ENCODE measurements at regions not wholly inside any gene's neighbourhood (a gene's known extent, or its start where the extent isn't known, plus 50 kb on each side); places are given as distances from the start of the nearest gene placed in this dataset.
"Not testable (repeated sequence)": the region's sequence is repeated elsewhere in the genome, so short reads cannot be mapped to it uniquely, and the experiment has no call there.

DNA sequence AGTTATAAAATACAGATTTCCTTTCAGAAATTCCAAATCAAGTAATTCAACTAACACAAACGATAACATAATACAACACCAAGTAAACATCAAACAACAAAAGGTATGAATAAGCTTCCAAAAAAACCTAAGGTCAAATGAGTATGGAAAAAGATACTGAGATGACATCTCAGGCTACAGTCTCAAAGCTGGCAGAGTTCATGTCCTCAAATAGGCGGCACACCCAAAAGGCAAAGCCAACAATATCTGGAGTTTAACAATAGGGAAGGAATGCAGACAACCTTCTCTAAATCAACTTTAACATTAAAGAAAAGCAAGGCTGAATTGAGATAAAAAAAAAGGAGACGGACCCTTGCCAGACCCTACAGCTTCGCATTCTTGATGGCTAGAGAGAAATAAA lies 346.6 kb downstream of the RSL24D1 start:
- no peak for DNase-seq (ENCODE audit: extremely low read depth in 1 of 2, low read depth in 1 of 2)

DNA sequence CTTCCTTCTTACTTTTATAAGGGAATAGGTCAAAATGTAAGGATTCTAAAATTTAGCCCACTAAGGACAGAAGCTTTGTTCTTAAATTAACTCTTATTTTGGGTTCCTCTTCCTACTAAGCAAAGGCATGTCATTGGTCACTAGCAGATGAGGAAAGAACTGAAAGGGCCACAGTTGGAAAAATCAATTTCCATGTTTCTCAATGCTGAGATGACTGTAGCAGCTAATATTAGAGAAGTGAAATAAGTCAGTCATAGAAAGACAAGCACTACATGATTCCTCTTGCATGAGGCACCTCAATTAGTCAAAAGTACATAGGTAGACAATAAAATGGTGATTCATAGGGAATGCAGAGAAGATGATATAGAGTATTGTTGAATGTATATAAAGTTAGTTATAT lies 353.7 kb downstream of the RSL24D1 start:
- no peak for DNase-seq (ENCODE audit: extremely low read depth in 1 of 2, low read depth in 1 of 2)

DNA sequence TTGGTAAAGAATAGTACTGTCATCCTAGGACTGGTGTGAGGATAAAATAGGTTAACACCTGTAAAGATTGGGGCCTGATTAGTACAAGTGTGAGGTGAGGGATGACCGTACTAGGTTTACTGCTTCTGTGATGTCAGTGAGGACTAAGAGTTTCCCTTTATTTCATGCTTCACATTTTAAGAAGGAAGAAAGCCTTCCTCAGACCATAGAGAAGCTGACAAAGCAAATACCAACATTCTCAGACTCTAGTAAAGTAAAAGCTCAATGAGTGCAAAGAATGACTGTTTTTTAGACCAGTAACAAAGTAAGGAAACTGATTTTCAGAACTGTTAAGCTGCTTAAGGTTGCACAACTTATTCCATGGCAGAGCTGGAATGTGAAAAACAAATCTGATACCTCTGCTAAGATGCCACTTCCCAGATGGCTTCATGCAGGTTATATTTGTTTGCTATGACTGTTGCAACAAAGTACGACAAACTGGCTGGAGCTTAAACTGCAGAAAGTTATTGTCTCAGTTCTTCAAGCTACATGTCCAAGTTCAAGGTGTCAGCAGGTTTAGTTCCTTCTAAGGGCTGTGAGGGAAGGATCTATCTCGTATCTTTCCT lies 354.9 kb downstream of the RSL24D1 start:
- no peak for DNase-seq (ENCODE audit: extremely low read depth in 1 of 2, low read depth in 1 of 2)

DNA sequence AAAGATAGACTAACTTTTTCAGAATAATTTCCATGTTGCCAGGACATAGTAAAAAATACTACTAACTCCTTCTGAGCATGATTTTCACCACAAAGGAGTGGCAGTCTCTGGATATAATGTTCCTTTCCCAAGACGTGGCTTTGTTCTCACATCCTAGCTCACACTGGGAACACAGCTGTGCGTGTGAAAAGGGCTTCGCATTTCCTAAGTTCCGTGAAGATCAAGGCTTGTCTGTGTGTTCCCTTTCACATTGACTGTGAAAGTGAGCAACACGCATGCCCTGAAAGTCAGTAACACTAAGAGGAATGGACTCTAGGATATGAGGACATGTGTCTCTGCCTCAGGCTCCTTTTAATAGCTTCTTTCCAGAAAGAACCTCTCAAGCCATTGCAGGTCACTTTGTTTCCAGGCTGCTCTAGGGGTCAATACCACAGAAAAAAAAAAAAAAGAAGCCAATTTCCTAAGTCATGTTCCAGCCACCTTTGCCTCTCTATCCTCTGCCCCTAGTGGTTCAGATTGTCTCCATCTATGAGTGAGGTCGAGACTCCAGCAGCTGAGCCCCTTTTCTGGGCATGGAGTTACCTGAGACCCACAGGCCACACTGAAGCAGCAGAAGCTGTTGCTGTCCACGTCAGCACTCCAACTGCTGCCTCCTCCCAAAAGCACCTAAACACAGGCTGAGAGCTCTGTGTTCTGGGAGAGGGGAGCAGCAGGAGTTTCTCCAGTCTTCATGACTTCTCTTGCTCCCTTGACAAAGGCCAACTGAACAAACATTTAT lies 355.9 kb downstream of the RSL24D1 start:
- no peak for DNase-seq (ENCODE audit: extremely low read depth in 1 of 2, low read depth in 1 of 2)

DNA sequence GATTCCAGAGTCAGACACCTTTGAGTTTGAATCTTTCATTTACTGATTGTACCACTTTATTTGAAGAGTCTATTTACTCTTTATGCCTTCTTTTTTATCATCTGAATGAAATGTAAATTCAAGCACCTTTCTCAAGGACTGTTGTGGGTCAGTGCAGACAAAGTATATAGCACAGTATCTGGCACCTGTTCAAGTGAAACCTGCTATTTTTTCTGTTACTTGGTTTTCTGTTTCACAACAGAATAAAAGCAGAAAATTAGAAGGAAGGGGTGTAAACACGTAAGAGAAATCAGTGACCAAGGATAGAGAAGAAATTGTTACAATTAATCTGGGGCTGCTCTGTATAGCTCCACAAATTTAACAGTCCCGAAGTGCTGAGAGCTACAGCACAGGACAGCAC lies 357.4 kb downstream of the RSL24D1 start:
- no peak for DNase-seq (ENCODE audit: extremely low read depth in 1 of 2, low read depth in 1 of 2)

DNA sequence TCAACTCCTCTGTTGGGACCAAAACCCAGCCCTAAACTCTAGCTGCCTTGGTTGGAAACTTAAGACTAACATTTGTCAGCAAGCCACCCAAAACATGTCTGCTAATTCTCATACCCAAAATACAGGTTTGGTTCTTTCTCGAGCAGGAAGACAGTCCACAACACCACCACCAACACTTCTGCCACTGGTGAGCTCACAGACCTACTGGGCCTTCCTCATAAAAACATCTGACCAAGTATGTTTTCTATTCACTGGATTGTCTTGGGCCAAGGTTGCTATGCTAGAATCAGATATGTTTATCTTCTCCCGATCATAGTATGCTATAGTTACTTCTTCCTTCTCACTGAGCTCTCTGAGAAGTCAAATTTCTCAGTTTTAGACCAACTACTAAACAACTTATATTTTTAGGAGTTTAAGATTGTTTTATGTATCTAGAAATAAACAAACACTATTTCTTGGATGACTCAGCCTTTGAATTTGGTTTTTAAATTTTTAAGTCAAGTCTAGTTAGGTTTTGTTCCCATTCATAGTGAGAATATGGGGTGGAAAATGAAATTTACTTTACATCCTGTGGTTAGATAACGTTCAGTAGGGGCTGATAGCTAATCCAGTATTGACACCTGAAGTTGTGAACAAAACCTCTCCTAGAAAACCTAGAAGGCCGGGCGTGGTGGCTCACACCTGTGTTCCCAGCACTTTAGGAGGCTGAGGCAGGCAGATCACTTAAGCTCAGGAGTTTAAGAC lies 360.5 kb downstream of the RSL24D1 start:
- DNase-seq (ENCODE audit: extremely low read depth in 1 of 2, low read depth in 1 of 2) = no peak

DNA sequence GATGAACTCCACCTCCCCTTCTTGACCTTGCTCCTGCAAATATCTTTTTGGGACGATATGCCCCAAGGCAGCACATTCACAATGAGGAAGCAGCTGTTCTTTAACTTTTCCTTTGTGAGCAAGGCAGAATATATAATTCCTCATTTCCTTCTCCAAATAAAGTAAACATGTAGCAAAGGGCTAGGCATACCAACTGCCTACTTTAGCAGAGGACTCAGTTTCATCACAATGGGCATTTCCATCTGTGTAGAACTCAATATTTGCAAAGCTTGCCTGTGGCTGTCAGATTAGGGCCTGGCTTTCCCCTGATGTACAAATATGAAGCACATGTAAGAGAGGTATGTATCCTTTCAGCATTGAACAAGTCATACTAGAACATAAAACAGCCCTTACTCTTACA lies 366.9 kb downstream of the RSL24D1 start:
- DNase-seq (ENCODE audit: extremely low read depth in 1 of 2, low read depth in 1 of 2) = no peak

DNA sequence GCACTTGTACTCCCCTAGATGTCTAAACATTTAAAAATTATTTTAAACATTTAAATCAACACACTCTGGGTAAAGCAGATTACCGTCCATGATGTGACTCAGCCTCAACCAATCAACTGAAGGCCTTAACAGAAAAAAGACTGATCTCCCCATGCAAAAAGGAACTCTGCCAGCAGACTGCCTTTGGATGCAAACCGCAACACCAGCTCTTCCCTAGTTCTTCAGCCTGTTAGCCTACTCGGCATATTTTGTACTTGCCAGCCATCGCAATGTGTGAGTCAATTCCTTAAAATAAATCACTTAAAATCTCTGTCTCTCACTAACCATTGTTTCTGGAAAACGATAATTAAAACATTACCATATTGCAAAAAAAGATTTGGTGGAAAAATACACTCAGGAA lies 375.9 kb downstream of the RSL24D1 start:
- no peak for DNase-seq (ENCODE audit: extremely low read depth in 1 of 2, low read depth in 1 of 2)

DNA sequence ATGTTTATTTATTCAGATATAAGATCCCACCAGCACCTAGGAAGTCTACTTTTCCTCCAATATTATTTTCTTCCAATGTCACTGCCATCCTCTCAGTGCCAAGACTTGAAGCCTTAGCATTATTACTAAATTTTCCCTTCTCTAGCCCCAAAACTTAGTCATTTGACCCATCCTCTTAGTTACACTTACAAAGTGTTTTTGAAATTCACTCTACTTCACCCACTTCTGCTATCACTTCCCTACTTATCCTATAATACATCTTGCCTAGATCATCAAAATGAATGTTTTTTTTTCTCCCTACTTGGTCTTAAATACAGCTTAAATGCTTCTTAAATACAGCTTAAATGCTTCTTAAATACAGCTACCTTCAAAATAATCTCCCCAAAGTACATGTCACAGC lies 376.6 kb downstream of the RSL24D1 start:
- DNase-seq (ENCODE audit: extremely low read depth in 1 of 2, low read depth in 1 of 2) = no peak

DNA sequence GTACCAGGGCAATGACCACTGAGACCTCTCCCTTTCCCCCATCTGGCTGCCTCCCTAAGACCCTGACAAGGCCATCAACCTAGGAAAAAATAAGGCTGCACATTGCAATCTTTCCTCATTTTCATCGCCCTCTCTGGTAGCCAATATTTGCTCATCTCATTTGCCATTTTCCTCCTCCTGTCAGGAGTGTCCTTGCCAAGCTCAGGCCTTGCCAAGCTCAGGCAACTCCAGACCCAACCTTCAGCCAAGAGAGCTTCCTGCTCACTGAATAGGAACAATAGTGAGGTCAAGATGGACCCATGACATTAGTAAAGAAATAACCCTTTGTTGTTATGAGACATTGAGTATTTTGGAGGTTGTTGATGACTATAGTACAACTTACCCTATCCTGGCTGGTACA lies 380.3 kb downstream of the RSL24D1 start:
- no peak for DNase-seq (ENCODE audit: extremely low read depth in 1 of 2, low read depth in 1 of 2)

DNA sequence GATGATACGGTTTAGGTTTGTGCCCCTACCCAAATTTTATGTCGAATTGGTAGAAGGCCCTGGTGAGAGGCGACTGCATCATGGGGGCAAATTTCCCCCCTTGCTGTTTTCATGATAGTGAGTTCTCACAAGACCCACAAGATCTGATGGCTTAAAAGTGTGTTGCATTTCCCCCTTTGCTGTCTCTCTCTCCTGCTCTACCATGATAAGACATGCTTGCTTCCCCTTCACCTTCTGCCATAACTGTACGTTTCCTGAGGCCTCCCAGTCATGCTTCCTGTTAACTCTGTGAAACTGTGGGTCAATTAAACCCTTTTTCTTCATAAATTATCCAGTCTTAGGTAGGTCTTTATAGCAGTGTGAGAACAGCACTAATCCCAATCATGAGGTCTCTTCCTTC lies 381.2 kb downstream of the RSL24D1 start:
- no peak for DNase-seq (ENCODE audit: extremely low read depth in 1 of 2, low read depth in 1 of 2)

DNA sequence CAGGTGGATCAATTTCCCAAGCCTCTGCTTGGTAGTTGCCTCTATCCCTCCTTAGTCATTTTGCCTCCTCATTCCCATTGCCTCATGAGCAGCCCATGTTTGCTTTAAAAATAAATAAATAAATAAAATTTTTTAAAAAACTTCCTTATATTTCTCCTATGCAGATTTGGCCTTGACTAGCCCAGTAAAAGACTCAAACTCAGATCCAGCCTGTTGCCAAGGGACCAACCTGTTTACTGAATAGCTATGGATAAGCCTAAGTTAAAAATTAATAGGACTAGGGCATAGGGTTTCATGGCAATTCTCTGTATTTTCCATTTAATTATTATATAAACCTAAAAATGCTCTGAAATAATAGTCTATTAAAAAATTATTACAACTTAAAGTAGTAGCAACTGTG lies 384.4 kb downstream of the RSL24D1 start:
- no peak for DNase-seq (ENCODE audit: extremely low read depth in 1 of 2, low read depth in 1 of 2)

DNA sequence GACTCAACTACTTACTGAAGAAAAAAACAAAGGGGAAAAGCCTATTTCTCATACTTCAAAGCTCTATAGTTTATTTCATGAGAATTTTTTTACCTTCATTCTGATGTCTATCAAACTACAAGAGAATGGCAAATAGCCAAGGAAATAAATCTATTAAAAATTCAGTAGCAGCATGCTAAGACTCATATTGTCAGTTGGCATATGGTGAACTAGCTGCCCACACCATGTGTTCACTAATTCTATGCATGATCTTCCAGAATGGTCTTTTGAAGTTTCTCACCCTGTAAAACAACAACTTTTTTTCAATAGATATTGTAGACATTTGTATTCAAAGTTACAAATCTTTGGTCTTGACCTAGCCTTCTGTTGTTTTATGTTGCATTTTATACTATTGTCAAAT lies 386.2 kb downstream of the RSL24D1 start:
- DNase-seq (ENCODE audit: extremely low read depth in 1 of 2, low read depth in 1 of 2) = no peak

DNA sequence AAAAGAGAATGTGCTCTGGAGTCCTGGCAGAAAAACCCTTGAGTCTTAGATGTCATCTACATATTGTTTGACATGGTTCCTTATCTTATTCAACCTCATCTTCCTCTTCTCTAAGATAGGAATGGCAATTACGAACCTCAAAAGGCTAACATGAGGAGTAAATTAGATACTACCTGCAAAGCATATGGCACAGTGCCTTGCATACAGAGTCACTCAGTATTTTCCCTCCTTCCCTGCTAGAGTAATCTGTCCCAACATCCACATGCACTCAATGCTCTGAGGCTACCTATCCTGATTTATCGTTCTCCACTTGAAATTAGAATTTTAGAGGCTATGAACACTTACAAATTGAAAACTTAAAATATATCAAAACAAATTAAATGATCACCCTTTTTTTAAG lies 386.7 kb downstream of the RSL24D1 start:
- DNase-seq (ENCODE audit: extremely low read depth in 1 of 2, low read depth in 1 of 2) = no peak

DNA sequence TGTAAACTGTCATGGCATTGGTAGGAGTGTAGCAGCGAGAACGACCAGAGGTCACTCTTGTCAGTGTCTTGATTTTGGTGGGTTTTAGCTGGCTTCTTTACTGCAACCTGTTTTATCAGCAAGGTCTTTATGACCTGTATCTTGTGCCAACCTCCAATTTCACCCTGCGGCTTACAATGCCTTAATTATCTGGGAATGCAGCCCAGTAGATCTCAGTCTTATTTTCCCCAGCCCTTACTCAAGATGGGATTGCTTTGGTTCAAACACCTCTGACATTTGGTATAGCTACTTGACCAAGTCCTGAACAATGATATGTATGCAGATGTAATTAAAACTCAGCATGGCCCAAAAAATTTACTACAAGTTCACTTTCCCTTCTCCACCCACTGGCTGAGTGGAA lies 388.4 kb downstream of the RSL24D1 start:
- no peak for DNase-seq (ENCODE audit: extremely low read depth in 1 of 2, low read depth in 1 of 2)

DNA sequence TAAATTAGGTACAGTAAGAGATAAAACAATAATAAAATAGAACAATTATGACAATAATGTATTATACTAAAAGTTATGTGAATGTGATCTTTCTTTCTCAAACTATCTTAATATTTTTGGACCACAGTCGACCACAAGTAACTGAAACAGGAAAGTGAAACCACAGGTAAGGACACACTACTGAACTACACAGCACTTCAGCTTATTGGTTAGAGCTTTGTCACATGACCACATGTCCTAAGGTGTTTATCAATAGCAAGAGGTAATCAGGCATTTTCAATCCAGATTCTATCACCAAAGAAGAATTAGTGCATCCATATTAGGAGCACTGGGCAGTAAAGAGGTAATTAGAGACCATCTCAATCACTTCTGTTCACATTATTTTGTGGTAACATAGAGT lies 392.8 kb downstream of the RSL24D1 start:
- no peak for DNase-seq (ENCODE audit: extremely low read depth in 1 of 2, low read depth in 1 of 2)

DNA sequence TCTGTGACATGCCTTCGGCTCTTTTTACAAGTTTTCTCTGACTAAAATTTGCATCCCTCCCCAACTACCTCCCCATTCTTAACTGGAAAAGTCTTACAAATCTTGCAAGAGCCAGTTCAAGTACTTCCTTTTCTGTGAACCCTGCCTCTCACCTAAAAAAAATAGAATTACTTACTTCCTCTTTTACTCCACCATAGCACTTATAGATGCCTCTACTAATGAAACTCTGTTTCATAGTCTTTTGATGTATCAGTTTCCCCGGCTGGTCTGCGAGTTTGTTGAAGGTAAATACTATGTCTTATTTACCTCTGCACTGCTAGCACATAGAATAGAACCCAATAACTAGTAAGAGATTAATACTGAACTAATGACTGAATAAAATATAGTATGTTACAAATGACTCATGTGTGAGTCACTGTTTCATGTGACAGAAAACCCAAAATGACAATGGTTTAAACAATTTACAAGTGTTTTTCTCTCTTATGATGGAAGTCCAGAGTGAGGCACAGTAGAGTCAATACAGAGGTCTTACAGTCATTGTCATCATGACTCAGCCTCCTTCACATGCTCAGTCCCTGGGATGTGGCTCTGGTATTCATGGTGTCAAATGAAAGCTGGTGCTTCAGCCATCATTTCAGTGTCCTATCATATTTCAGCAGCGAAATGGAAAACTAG lies 393.5 kb downstream of the RSL24D1 start:
- no peak for DNase-seq (ENCODE audit: extremely low read depth in 1 of 2, low read depth in 1 of 2)

DNA sequence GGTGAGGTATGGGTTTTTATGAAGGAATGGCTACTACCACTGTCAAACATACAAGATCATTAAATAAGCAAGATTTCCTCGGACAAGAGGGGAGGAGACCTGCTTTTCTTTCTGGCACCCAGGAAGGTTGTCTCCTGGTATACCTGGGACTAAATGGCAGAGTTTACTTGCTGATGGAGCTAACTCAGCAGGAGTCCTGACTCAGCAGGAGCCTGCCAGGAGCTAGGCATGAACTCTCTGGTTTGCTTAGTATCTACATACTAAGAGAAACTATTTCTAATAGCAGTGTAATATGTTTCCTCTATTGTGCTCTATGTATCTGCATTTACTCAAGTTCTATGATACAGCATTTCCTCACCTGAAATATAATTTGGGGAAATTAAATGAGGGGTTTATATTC lies 404.2 kb downstream of the RSL24D1 start:
- no peak for DNase-seq (ENCODE audit: extremely low read depth in 1 of 2, low read depth in 1 of 2)

DNA sequence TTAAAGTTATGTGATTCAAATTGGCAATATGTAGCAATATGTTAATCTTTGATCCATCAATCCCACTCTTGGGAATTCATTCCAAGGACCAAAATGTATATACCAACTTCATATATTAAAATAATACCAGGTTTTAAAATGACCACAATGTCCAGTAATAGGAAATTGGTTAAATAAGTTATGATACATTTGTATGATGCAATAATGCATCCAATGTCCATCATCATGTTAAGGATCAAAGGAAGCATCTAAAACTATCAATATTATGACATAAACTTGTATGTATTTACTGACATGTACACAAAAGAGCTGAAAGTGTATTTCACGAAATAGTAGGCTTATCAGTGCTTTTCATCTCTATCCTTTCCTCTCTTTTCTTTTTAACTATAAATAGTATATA lies 406.0 kb downstream of the RSL24D1 start:
- DNase-seq (ENCODE audit: extremely low read depth in 1 of 2, low read depth in 1 of 2) = no peak

DNA sequence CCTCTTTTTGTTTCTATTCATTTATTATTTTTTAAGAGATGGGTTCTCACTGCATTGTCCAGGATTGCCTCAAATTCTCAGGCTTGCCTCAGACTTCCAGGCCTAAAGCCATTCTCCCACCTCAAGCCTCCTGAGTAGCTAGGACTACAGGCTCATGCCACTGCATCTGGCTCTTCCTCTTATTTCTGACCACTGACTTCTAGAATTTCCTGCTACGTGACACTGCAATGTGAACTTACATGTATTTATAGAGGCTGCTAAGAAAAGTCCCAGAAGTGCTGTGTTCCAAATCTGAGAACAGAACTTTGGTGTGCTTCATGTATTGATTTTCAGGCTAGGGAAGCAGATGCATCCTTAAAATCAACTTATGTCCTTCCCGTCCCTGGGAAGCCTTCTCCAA lies 407.4 kb downstream of the RSL24D1 start:
- no peak for DNase-seq (ENCODE audit: extremely low read depth in 1 of 2, low read depth in 1 of 2)

DNA sequence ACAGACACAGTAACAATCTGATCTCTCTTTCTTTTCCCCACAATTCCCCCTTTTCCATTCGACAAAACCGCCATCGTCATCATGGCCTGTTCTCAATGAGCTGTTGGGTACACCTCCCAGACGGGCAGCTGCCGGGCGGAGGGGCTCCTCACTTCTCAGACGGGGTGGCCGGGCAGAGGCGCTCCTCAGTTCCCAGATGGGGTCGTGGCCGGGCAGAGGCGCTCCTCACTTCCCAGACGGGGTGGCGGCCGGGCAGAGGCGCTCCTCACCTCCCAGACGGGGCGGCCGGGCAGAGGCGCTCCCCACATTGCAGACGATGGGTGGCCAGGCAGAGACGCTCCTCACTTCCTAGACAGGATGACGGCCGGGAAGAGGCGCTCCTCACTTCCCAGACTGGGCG lies 415.5 kb downstream of the RSL24D1 start:
- DNase-seq (ENCODE audit: extremely low read depth in 1 of 2, low read depth in 1 of 2) = not testable (repeated sequence)

DNA sequence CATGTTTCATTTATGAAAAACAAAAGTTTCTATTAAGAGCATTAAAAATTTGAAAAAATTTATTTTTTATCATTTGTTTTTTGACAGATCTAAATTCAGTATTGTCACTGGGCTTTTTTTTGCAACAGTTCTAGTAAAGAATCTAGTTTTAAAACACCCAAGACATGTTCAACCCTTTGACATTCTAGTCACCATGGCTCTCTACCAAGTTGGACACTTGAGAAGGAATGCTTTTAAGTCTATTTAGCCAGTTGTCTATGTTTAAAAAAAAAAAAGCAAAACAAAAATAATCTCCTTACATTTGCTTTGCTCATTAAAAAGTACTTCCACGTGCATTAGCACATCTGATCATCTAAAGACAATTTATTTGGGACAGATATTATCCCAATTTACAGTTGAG lies 417.5 kb downstream of the RSL24D1 start:
- no peak for DNase-seq (ENCODE audit: extremely low read depth in 1 of 2, low read depth in 1 of 2)

Measured in activated CD8-positive, alpha-beta memory T cell treated with anti-CD3 and anti-CD28 coated beads for 1 hour (primary cell).